ENCODE measurements at regions not wholly inside any gene's neighbourhood (a gene's known extent, or its start where the extent isn't known, plus 50 kb on each side); places are given as distances from the start of the nearest gene placed in this dataset.

- H4K20me1 ChIP-seq (replicated peaks in 1 of 2; ENCODE audit: control insufficient read depth in 1 of 2, insufficient read depth in 2 of 2, low read length in 2 of 2) = no peaks in the 10 kb centered on the region
- no peak overlapping the region for H4K91ac ChIP-seq (replicated peaks; ENCODE audit: insufficient read length, low read length)
- ChIA-PET CTCF (ENCODE audit: partially characterized antibody) (interaction anchor here (0.8 to 2.0 kb wide), 4 partner anchors 9 to 334 kb away, joined by 3 to 11 read pairs (median 4); no protein-coding TSS in a partner anchor), POLR2A (ENCODE audit: partially characterized antibody) (no interaction called here)
- H3K23ac ChIP-seq (ENCODE audit: insufficient read length) = no peak overlapping the region
- H3K9me3 ChIP-seq (ENCODE audit: insufficient read depth in 2 of 2, low read depth in 1 of 2, low read length in 1 of 2) = no peaks in the 10 kb centered on the region
- H3K4ac ChIP-seq (replicated peaks; ENCODE audit: insufficient read length, low read depth, low read length) = no peak overlapping the region
- H2AK5ac ChIP-seq (ENCODE audit: low read depth, low read length) = no peak overlapping the region
- no peak overlapping the region for H3K14ac ChIP-seq (ENCODE audit: insufficient read length)
- no peaks in the 10 kb centered on the region for H3K36me3 ChIP-seq (ENCODE audit: control insufficient read depth in 2 of 4, insufficient read depth in 4 of 4, low read length in 3 of 4)
- no peak overlapping the region for H3K4me3 ChIP-seq (ENCODE audit: extremely low read depth in 1 of 4, insufficient read depth in 2 of 4, low read depth in 3 of 4, low read length in 4 of 4)
- no peaks in the 10 kb centered on the region for H3K79me1 ChIP-seq (ENCODE audit: low read depth, low read length)
- no peak overlapping the region for H2BK12ac ChIP-seq (ENCODE audit: low read depth, low read length)
- peaks cover 0 to 3% (median 0%) of the 10 kb centered on the region in 4 experiments; a peak in 1 of 7 replicates for H3K4me1 ChIP-seq (replicated peaks in 1 of 4; ENCODE audit: control insufficient read depth in 3 of 4, insufficient read depth in 4 of 4, low read length in 3 of 4)
- no peak overlapping the region for H3K18ac ChIP-seq (ENCODE audit: extremely low read depth, low read length)
- 87% methylated on average over 2 of the region's 2 CpGs; no CpG with 5 or more reads in 1 of the 2 experiments for WGBS, 2 experiments (ENCODE audit: extremely low coverage in 1 of 2, insufficient coverage in 1 of 2, insufficient read length in 1 of 2, insufficient replicate concordance in 2 of 2, low coverage in 1 of 2, low lambda C conversion rate in 2 of 2, missing lambda C conversion rate in 1 of 2)
- no peak overlapping the region for H4K5ac ChIP-seq (ENCODE audit: insufficient read length, low read depth, low read length)
- DNase-seq (ENCODE audit: low read depth in 1 of 2, low spot score in 2 of 2) (no peak), FAIRE-seq (no peak)
- no peak overlapping the region for H2BK120ac ChIP-seq (replicated peaks; ENCODE audit: low read depth, low read length)
- H2BK20ac ChIP-seq (ENCODE audit: low read length) = no peak overlapping the region
- no peak overlapping the region for H3K4me2 ChIP-seq (ENCODE audit: insufficient read depth in 1 of 2, low read depth in 2 of 2, low read length in 2 of 2)
- H4K8ac ChIP-seq (ENCODE audit: extremely low read depth, insufficient read depth, low read length) = no peak overlapping the region
- H2BK15ac ChIP-seq (ENCODE audit: low read length) = no peak overlapping the region
- no peak overlapping the region for H3K56ac ChIP-seq (replicated peaks; ENCODE audit: insufficient read length, low read depth, low read length)
- no peaks in the 10 kb centered on the region for H3K23me2 ChIP-seq (ENCODE audit: low read depth, low read length)
- no peaks in the 10 kb centered on the region for H3K79me2 ChIP-seq (ENCODE audit: control insufficient read depth in 1 of 2, insufficient read depth in 2 of 2, low read length in 2 of 2)
- 0 out of 2 replicates have a peak overlapping the region, but pooled peaks have one; percentile 17 for H2AFZ ChIP-seq (ENCODE audit: low read length)
- H3K27me3 ChIP-seq (replicated peaks in 1 of 4; ENCODE audit: control insufficient read depth in 3 of 4, extremely low read depth in 1 of 4, insufficient read depth in 3 of 4, low read length in 3 of 4) = no peaks in the 10 kb centered on the region
- no peak overlapping the region for H3K9ac ChIP-seq (replicated peaks in 1 of 4; ENCODE audit: extremely low read depth in 1 of 4, low read depth in 3 of 4, low read length in 3 of 4)
- no peak overlapping the region for H2BK5ac ChIP-seq (ENCODE audit: low read depth, low read length)
- no peak overlapping the region for H3K27ac ChIP-seq (ENCODE audit: low read depth, low read length)
- TF ChIP-seq FOSL1 (IDR thresholded peaks at IDR 0.05; ENCODE audit: insufficient read depth, low read depth, low read length) (no peak), CHD2 (IDR thresholded peaks at IDR 0.05; ENCODE audit: low read length) (no peak), E2F6 (IDR thresholded peaks at IDR 0.05) (no peak), NANOG (IDR thresholded peaks at IDR 0.05; ENCODE audit: insufficient read depth, low read depth, low read length, poor library complexity, severe bottlenecking) (no peak), SP4 (IDR thresholded peaks at IDR 0.05; ENCODE audit: low read length) (no peak), NRF1 (IDR thresholded peaks at IDR 0.05; ENCODE audit: low read depth, low read length) (no peak), TAF1 (IDR thresholded peaks at IDR 0.05; ENCODE audit: low read depth, low read length) (no peak), USF2 (IDR thresholded peaks at IDR 0.05; ENCODE audit: low read length) (no peak), RAD21 (IDR thresholded peaks at IDR 0.05 in 1 of 2, conservative IDR thresholded peaks at IDR 0.05 in 1 of 2; ENCODE audit: low read depth in 2 of 2, low read length in 2 of 2) (no peak), SP2 (IDR thresholded peaks at IDR 0.05; ENCODE audit: low read length) (no peak), KDM4A (IDR thresholded peaks at IDR 0.05; ENCODE audit: low read depth, low read length, severe bottlenecking) (no peak)
These were observed 209.7 kb downstream of the OTUD1 start for GRCh38 chr10:23648618-23649017.
